DMS79 treated with DMSO at 0.1 percent for 48 hours (cell line): ENCODE measurements at regions not wholly inside any gene's neighbourhood (a gene's known extent, or its start where the extent isn't known, plus 50 kb on each side); places are given as distances from the start of the nearest gene placed in this dataset.

Experiments
- DNase-seq: peaks from one replicate; lab custom pipeline; 2025; lab: John Stamatoyannopoulos, UW

DNA sequence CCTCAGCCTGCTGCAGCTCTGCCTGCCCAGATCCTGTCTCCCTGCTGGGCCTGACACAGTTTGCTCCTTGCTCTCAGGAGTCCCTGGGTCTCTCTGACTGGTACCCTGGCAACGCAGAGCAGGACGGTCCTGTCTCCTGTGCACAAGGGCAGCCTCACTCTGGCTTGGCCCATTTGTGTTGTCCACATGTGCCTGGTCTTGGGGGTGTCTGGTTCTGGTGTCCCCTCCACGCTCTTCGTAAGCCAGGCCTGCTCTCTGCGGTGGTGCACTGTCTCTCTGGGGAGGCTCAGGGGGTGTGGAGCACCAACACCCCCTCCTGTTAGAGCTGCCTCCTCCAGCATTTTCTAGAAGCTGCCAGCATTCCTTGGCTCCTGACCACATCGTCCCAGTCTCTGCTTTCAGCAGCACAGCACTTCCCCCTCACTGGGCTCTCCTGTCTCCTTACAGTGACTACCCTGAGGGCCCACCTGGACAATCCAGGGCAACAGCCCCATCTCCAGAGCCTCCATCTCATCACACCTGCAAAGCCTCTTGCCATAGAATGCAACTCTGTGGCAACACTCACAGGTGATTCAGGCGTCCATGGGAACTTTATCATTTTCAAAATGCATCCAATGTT lies 235.6 kb upstream of the HS6ST1 start:
- DNase-seq: no peak

DNA sequence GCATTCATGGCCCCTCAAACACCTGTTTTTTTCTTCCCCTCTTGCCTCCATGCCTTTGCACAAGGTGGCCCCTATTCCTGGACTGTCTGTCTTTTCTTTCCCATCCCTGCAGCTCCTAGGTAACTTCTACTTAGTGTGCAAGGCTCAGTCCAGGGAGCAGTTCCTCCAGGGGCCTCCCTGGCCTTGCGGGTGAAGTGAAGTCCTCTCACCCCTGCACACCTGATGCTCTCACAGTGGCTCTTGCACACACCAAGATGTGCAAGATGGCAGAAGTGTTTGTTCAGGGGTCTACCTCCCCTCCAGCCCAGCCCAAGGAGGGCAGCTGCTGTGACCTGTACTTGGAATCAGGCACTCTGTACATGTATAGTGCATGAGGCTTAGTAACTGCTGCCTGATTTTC lies 236.8 kb upstream of the HS6ST1 start:
- no peak for DNase-seq

DNA sequence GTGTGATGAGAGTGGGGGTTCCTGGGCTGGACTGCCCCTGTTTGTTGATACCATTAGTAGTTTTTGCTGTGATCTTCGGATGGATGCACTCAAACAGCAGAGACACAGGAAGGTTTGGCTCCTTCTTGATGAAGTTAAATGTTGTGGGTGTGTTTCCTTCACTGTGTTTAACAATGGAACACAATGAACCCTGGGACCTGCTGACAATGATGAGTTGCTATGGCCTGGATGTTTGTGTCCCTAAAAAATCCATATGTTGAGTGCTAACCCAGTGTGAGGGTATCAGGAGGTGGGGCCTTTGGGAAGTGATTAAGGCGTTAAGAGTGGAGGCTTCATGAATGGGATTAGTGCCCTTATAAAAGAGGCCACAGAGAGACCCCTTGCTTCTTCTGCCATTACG lies 237.4 kb upstream of the HS6ST1 start:
- no peak for DNase-seq

DNA sequence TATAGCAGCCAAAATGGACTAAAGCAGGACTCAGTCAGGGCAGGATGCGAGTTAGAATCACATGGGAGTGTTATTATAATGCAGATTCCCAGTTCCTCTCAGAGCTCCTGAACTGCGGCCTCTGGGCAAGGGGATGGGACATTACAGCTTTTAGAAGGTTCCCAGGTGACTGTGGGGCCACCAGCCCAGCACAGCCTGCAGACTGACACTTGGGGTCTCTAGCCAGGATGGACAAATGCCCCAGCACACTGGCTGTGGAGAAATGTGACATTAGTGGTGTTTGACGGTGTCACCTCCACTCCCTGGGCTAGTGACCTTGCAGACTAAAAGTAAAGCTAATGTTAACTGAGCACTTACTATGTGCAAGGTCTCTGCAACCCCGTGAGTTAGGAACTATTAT lies 238.0 kb upstream of the HS6ST1 start:
- no peak for DNase-seq

DNA sequence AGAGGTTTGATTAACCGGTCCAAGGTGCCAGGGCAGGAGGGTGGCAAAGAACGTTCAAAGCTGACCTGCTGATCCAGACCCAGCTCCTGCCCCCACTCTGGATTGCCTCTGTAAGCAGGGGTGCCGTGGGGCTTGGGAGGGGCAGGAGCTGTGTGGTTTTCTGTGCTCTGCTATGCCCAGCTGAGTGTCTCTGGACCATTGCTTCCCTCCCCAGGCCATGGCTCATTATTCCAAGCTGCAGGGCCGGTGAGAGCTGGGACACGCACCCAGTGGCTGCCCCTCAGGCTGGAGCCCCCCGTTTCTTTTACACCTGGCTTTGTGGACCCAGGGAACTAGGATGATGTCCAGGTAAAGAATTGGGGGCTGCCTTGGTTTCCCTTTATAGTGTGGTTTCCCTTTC lies 238.4 kb upstream of the HS6ST1 start:
- DNase-seq: no peak

DNA sequence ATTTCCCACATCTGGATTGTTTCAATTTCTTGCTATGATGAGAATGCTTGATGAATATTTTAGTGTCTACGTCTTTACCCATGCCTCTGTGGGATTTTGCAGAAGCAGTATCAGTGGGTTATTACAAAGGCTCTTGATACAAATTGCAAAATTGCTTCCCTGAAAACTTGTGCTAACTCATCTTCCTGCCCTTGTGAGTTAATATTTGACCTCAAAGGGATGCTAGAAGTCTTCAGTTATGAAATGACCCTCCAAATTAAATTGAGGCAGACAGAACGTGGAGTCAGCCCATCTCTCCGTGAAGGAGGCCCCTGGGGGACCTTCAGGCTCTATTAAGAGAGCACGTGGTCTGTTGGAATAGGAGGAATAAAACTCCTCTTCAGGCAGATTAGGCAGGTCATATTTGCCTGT lies 239.2 kb upstream of the HS6ST1 start:
- peak; percentile 46 for DNase-seq

DNA sequence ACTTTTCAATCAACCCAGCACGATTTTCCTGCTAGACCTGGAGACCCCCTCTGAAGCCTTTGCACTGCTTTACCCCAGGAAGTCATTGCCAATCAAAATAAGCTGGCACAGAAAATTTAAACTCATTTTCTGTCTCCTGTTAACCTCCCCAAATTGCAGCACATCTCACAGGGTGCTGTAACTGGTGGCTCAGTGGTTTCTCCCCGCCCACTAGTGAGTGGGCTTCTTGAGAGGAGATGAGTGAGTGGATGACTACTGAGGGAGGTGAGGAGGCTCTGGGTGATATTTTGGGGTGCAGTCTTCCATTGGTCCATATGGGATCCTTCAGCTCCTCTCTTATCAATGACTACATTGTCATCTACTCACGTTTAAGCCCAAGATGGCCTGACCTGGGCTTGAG lies 239.8 kb upstream of the HS6ST1 start:
- DNase-seq: no peak

DNA sequence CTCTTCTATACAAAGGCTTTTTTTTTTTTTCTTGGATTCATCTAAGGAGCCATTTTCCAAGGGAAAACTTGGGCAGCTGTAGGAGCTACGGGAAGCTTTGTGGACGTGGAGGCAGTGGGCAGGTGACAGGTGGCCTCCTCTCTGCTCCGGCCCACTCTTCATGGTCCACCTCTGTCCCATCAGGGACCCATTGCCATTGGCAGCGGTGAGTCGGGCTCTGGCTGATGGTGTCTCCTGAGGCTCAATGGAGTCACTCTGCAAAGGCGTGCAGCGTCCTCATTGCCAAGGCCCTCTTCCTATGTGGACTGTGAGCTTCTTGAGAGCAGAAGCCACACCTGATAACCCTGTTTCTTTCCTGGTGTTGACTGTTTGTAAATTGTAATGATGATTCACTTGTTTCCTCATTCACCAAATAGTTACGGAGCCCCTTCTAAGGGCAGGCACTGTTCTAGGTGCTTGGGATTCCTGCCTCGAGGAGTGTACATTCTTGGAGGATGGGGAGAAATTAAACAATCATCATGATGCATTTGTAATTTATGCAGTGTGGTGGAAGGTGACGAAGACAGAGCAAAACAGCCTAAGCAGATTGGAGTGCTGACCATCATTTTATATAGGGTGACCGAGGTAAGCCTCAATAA lies 240.3 kb upstream of the HS6ST1 start:
- no peak for DNase-seq

DNA sequence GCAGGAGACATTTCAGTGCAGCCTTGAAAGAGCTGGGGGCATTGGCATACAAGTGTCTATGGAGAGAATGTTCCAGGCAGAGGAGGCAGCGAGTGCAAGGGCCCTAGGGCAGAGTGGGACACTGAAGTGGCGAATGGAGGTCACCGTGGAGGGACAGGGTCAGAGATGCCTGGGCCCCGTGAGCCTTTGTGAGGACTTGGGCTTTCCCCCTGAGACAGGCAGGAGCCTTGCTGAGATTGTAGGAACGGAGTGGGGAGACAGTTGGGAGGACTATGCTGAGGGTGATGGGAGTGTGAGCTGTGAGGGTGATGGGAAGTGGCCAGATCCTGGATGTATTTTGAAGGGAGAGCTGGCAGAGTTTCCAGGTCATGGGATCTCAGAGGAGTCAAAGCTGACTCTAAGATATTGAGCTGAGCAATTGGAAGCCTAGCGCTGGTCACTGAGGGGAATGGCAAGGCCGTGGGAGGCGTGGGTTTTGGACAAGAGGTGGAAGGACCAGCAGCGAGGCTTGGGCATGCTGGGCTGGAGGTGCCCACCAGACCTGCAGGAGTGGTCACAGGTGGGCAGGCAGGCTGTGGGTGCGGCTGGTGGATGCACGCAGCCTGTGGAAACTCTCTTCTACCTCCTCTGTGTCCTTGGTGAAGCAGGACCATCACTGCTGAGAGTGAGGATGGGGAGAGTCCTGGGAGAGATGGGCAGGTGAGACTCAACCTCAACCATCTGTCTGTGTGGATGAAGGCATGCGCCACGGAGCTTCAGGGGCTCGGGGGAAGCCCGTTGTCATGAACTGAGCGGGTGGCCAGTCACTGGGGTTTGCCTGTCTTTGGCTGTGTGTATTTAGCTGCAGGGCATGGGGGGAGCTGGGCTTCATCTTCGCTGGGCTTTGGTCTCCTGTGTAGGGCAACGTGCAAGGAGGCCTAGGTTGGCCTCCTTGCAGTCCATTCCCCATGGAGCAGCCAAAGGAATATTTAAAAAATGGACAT lies 241.2 kb upstream of the HS6ST1 start:
- no peak for DNase-seq

DNA sequence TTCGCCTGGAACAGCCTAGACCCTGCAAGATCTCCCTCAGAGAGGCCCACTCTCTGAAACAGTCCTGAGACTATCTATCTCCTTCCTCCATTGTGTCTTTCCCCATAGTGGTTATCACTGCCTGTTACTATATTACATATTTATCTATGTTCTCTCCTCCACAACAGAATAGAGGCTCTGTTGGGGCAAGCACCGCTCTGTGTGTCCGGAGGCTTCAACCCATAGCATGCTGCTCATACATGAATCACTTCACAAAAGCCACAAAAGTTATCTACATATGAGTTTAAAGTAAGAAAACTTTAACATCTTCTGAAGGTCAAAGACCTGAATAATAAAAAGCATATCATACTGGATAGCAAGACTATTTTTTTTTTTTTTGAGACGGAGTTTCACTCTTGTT lies 242.1 kb upstream of the HS6ST1 start:
- no peak for DNase-seq

DNA sequence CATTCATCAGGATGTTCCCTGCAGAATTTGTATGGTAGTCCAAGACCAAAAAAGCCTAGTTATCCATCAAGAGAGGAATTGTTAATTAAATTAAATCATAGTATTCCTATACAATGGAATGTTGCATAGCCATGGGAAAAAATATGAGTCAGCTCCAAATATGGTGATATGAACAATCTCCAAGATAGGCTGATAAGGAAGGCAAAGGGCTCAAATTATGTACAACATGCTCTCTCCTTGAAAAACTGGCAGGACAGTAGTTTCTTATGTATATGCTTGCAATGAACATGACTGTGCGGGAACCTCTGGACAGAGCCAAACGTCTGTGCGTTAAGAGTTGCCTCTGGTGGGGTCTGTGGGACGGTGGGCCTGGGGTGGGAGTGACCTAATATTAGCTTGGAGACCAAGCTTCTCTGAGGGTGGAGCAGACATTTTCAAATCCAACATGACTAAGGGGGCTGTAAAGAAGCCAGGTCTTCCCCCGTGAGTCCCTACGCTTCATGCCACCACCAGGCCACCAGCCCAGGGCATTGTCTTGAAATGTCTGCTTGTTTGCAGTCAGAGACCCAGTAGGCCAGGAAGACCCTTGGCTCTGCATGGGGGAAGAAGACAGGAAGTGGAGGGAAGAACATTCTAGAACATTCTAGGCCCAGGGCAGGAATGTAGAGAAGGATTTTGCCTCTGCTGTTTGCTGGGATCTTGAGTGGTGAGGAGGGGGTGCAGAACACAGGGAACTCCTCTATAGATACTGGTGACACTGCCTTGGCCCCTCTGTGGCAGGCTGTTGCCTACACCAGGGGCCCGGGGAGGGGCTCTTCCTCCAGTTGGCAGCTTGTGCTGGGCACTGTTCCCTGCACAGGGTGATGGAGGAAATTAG lies 244.0 kb upstream of the HS6ST1 start:
- no peak for DNase-seq

DNA sequence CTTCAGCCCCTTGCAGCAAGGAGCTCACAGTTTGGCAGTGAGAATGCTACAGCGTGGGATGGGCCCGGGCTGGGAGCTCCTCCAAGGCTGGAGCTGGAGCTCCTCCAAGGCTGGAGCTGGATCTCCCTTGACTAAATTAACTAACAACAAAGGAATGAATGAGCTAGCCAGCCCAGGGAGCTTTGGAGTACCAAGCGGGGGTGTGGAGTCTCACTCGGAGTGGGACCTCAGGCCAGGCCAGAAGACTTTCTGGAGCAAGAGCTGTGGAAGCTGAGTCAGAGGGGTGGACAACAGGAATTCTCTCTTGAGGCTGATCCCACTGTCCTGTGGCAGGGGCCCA lies 244.7 kb upstream of the HS6ST1 start:
- DNase-seq: no peak

DNA sequence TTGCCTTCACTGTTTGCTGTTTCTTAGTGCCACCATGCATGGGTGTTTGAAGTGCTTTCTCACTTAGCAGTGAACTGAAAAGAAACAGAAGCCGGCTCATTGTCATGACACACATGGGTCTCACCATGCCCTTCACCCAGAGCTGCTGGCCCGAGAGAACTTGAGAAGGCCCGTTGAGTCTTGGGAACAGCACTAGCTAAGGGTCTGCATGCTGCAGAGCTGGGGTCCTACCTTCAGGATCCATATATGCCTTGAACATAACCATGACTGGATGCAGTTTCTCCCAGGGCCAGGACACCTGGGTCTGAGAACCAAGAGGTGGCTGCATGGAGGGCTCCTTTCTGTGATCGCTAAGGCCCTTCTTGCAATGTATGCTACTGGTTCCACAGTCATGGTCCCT lies 245.5 kb upstream of the HS6ST1 start:
- no peak for DNase-seq

DNA sequence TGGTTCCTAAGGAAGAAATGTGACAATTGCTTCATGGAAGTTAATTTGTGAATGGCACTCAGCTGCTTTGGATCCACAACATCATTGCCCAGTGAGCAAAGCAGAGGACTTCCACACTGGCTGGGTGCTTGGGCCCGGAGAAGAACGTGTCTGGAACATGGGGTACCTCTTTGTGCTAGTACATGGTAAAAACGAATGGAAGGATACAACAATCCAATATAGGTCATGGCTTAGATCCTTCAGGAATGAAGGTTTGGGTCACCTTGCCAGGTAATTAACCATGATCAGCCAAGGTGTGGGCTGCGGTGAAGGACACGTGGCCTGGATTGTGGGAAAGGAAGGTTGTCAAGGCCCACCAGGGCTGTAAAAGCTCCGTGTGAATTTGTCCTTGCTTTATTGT lies 245.9 kb upstream of the HS6ST1 start:
- no peak for DNase-seq

DNA sequence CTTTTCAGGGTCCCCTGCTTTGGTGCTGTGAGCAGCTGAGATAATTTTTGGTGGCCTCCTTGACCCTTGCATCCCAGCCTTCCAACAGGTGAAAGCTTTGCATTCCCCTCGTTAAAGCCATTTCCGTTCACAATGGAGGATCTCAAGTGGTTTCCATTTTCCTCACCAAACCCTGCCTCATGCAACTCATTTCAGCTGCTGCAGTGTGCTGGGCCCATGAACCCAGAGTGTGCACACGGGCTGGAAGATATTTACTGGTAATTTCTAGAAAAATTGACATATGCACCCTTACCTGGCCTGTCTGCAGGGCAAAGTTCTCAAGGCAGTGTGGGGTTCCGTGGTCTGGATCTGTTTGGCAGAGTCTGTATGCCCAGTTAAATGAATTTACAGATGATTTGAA lies 246.8 kb upstream of the HS6ST1 start:
- DNase-seq: no peak

DNA sequence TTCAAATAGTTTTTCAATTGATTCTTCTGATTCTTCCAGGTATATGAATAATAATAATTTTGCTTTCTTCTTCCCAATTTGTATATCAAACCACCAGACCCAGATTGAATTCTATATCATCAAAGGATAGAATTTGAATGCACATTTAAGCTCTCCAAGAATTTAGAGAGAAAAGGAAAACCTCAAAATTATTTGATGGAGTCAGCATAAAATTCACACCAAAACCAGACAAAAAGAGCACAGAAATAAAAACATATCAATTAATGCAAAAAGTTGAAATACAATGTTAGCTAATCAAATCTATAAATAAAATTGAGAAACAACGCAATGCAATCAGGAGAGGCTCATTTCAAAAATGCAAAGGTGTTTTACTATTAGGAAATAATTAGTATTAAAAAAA lies 248.0 kb upstream of the HS6ST1 start:
- no peak for DNase-seq

DNA sequence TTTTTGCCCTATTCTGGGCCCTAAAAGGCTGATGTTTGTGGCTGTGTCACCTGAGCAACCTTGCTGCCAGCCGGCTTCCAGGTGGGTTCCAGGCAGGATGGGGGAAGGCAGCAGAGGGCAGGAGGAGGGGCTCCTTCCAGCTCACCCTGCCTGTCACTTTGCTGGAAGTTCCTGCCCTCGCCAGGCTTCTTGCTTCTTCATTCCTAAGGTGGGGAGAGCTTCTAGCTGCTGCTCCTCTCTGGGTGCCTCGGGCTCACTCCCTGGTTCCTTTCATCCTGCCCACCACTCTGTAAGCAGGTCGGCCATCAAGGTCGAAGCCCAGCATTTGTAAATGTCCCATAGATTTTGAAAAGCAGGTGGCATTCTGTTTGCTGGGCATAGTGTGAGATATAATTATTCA lies 249.4 kb upstream of the HS6ST1 start:
- no peak for DNase-seq

DNA sequence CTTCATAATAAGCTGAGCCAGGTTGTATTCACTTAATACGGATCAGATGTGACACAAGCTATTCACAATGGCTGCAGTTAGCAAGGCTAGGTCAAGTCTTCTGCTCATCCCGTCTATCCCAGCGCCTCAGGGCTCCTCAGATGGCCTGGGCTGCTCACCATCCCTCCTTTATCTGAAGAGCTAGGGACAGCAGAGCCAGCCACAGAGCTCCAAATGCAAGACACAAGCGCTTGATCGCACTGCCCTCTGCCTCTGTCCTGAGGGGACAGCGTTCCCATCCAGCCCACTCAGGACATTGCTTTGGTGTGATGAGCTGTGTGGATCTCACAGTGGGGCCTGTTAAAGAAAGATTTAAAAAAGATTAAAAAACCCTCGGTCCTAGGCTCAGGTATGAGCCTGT lies 254.4 kb upstream of the HS6ST1 start:
- DNase-seq: no peak

DNA sequence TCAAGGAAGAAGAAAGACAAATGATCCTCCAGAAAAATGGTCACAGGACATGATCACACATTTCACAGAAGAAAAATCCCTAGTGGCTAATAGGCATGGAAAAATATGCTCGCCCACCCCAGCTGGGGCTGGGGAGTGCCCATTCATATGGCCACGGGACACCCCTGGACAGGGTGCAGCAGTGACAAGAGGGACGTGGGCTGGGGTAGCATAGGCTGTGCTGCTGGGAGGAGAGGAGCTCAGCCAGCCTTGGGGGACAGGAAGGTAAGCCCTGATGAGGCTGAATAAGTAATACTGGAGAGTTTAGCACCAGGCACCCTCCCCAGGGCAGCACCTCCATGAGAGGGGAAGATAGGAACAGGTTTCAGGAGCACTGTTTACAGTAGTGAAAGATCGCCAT lies 254.9 kb upstream of the HS6ST1 start:
- DNase-seq: no peak

DNA sequence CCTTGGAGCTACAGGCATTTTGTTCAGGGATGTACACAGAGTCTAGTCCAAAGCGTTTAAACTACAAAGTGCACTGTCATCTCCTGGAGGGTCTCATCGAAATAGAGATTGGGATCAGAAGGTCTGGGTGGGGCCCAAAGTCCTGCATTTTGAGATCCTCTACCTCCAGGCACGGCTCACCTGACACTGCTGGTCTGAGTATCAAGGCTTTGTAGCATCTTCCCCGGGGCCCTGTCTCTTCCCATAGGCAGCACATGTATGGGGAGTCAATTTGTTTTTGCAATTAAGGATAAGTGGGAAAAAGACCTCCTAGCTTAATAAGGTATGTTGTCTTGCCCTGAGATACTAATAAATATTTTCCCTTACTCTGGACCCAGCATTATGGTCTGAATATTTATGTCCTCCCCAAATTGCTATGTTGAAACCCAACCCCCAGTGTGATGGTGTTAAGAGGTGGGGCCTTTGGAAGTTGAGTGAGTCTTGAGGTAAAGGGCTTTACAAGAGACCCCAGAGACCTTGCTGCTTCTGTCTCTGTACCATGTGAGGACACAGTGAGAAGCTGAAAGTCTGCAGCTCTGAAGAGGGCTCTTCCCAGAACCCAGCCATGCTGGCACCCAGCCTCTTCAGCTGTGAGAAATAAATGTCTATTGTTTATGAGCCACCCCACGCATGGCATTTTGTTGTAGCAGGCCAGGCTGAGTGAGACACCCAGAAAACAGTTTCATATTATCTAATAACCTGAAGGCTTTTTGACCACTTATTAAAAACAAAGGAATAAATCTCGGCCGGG lies 258.7 kb upstream of the HS6ST1 start:
- no peak for DNase-seq
